ENCODE measurements at regions not wholly inside any gene's neighbourhood (a gene's known extent, or its start where the extent isn't known, plus 50 kb on each side); places are given as distances from the start of the nearest gene placed in this dataset.
A peak's percentile ranks its signal among the peaks of the same experiment; 100 is the strongest.

DNA sequence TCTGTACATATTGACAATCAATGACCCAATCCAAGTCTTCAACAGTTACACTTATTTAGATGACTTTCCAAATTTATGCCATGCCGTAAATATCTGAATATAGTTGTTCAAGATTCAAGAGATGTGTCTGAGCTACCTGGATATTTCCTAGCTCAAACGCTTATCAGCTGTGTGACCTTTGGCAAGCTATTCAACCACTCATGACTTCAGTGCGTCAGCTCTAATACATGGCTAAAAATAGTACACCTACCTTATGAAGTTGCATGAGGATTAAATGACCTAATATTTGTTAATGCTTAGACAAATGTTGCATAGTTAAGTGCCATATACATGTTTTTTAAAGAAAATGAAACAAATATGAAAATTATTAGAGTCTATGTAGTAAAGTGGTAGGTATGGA lies 704.1 kb downstream of the OLFM4 start:
- DNase-seq, result no peak

DNA sequence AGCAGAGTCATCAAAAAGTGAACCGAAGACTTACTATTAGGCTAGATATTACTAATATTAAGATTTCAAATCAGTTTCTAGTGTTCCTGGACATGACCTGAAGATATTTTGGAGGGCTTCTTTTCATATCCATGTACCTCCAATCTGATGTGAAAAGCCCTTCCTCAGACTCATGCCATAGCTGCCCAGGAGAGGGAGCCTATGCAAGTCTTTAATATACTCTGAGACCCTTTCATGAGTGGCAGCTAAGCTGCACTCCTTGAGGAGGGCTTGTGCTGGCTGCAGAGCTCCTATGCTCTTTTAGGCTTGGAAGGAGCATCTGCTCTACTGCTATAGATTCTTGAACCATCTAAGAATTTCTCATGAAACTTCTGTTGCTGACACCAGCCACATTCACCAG lies 715.3 kb downstream of the OLFM4 start:
- no peak for DNase-seq

GRCh38 chr13:53747825-53748224 lies 719.2 kb downstream of the OLFM4 start:
- DNase-seq, result no peak

- DNase-seq, result no peak
These were observed 720.7 kb downstream of the OLFM4 start for GRCh38 chr13:53749306-53749705.

DNA sequence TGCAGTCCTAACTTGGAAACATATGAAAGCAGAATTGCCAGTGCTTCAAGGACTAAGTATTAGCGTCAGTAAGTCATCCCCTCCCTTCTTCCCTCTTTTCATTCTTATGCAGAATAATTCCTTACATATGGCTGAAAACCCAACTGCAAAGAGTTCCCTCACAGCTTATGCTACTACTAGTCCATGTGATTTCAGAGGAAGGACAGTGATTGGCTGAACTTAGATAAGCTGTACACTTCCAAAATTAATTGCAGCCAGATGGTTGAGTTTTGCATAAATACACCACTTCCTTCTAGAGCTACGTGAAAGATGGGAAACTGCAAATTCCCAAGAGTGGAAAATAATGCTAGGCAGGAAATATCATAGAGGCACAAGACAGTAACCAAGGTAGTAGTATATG lies 730.4 kb downstream of the OLFM4 start:
- DNase-seq, result no peak

- DNase-seq, result no peak
These were observed 747.2 kb downstream of the OLFM4 start for GRCh38 chr13:53775807-53776206.

DNA sequence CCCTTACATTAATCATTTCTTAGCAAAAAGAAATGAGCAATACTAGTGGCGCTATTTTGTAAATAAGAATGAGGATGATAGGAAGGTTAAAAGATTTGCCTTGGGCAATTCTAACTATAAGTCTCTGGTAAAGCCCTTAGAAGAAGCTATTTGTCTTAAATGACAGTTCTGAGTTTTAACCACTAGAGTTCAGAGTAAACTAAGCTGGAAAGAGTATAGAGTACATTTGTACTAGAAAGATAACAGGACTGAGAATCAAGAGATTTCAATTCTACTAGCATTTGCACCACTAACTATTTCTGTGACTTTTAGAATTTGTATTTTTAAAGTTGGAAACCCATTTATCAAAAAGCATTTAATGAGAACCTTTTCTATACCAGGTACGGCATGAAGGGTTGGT lies 750.3 kb downstream of the OLFM4 start:
- DNase-seq, result no peak

- no peak for DNase-seq
These were observed 753.3 kb downstream of the OLFM4 start for GRCh38 chr13:53781941-53782340.

DNA sequence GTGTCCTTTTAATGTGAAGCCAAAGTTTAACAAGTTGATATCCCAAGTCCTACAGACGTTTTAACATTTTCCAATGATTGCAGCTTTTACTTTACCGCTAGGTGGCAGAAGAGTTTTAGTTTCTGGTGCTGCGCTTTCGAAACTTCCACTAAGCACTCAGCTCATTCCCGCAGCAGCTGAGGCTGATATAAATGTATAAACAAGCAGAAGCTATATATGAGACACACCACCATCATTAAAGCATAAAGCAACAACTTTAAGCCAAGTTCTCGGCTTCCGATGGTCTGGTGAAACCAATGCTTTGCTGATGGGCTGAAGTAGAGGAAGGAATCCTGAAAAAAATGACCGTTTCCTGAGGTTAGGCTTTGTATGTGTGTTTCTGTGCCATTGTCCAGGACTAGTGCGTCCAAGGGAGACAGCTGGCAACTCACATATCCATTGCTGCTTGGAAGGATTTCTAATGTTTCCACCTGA lies 753.9 kb downstream of the OLFM4 start:
- DNase-seq, result peak; percentile 9

DNA sequence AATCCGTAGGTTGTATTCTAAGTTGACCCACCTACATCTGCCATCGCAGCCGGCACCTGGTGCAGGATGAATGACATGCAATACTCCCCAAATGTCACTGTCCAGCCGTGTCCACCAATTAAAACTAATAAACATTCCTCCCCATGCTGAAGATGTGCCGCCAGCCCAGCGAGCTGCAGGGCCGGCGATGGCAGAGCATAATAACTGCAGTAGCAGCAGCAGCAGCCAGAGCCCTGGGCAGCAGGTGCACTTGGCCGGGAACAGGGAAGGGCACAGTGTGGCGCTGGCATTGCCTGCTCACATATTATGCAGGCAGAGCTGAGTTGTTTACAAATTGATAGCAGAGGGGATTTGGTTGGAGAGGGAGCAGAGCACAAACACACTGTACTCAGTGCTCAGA lies 754.9 kb downstream of the OLFM4 start:
- DNase-seq, result no peak

GRCh38 chr13:53788286-53788685 lies 759.7 kb downstream of the OLFM4 start:
- no peak for DNase-seq

GRCh38 chr13:53800011-53800410 lies 771.4 kb downstream of the OLFM4 start:
- DNase-seq, result no peak

DNA sequence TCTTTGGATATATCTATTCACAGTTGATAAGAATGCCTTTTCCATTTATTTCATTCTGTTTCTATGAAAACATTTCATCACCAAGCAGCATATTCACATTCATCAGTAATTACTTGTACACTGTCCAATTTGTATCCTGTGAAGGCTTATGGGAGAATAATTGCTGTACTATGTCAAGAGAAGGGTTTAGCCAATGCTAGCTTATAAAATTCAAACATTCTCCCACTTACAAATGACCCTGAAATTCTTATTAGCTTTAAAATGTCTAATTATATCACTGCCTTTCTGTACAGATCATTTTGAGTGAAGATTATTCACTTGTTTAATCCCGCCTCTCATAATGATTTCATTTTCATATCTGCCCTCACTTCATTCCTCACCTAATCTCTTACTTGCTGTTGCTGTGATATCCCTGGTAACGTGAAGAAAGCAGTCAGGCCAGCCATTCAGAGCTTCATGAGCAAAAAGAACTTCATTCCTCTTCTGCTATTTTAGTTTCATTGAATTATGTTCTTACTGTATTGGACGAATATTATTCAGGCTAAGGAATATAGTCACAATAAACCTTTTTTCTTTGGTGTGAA lies 778.7 kb downstream of the OLFM4 start:
- DNase-seq, result no peak

DNA sequence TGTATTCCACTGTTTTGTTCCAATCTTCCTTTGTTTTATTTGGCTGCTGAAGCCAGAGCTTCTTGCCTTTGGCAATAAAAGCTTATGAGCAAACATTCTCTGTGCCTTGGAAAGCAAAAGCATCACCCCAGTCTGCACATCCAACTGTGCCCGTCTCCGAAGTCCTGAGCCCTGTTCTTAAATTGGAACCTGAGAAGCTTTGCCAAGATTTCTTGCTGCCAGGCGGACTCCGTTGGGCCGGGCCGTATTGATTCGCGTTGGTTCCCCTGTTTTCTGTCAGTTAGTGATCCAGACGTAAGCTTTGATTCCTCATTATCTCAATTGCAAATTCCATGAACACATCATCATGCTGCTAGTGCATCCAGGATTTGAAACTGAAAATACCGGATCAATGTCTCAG lies 793.0 kb downstream of the OLFM4 start:
- DNase-seq, result no peak

GRCh38 chr13:53822136-53822535 lies 793.5 kb downstream of the OLFM4 start:
- DNase-seq, result no peak

- DNase-seq, result no peak
These were observed 810.8 kb downstream of the OLFM4 start for GRCh38 chr13:53839461-53839860.

- no peak for DNase-seq
These were observed 816.0 kb downstream of the OLFM4 start for GRCh38 chr13:53844473-53845146.

GRCh38 chr13:53847502-53847901 lies 818.9 kb downstream of the OLFM4 start:
- no peak for DNase-seq

- DNase-seq, result no peak
These were observed 819.9 kb downstream of the OLFM4 start for GRCh38 chr13:53848366-53848961.

DNA sequence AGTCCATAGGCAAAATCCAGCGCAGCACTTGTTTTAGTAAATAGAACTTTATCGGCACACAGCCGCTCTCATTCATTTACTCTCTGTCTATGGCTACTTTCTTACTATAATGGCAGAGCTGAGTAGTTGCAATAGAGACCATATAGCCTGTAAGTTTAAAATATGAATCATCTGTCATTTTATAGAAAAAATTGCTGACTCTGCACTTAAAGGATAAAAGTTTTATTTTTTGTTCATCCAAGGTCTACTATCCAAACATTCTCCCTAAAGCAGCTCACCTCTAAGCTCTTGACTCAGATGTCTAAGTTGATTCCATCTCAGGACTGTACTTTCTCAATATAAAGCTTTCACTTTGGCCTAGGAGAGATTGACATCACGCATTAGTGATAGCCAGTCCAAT lies 825.7 kb downstream of the OLFM4 start:
- no peak for DNase-seq

DNA sequence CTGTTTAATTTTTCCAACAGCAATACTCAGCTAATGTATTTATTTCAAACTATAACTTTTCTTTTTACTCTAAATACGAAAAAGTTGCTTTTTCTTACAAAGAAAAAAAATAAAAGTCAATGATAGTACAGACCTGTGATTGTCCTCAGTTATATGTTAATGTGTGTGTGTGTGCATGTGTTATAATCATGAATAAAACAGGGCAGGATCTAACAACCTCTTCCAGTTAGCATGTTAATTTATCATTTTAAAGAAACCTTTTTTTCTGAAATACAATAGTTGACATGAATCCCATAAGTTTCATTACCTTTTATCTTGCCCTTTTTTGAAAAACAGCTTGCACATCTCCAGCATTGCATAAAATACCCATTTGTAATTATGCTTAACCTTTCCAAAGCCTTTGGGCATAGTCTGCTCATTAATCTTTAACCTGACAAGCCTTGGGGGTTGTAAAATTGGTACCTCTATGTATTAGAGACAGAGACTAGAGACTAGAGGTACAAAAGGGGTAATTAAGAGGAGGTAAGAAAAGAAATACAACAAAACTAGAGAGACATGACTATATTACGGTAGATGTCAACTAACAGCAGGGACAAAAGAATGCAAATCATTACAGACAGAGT lies 828.1 kb downstream of the OLFM4 start:
- no peak for DNase-seq

DNA sequence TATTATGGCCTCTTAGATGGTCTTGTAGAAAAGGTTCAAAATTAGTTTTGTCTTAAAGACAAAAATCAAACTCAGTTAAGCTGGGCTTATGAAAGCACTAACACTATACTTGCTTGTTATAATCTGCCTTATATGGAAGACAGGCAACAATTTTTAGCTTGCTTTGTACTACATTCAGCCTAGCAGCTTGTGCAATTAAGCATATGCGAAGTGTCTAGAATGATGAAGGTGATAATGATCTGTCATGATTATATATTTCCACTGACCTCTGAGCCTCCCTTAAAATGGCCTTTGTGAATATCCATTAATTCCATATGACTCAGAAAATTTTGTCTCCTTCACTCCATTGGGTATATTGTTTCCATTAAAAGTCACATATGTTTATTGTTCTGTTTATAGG lies 834.9 kb downstream of the OLFM4 start:
- DNase-seq, result no peak

DNA sequence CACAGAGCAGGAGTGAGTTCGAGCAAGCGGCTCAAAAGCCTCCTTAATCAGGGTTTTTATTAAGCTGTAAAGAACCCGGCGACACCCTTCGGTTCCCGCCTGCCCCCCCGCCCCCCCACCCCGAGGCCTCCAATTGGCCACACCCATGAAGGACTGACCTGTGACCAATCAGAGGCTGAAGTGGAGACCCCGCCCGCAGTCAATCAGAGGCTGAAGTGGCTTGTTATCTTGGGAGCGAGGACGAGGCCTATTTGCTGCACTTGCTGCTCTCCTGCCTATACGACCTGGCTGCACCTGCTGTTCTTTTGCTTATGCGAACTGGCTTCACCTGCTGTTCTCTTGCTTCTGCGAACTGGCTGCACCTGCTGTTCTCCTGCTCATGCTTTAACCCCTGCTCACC lies 844.9 kb downstream of the OLFM4 start:
- DNase-seq, result no peak

DNA sequence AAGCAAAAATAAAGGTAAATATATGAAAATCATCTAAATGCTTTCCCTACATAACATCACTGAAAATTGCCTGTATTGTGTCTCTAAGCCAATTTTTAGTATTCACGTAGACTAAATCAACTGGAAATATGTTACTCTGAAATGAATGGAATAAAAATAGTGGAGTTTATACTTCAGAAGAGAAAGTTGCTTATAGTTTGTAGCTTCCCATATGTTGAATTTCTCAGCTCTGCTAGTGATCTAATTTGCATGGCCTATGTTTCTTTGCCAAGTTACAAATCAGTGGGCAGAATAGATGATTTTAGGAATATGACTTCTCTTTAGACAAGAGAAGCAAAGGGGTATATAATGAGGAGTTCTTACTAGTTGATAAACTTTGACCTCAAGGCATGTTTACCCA lies 850.2 kb downstream of the OLFM4 start:
- no peak for DNase-seq
